ENCODE measurements at regions not wholly inside any gene's neighbourhood (a gene's known extent, or its start where the extent isn't known, plus 50 kb on each side); places are given as distances from the start of the nearest gene placed in this dataset.

GRCh38 chr1:20426923-20427322, 59.1 kb downstream of the CAMK2N1 start:
- TF ChIP-seq CTCF (IDR thresholded peaks at IDR 0.05), result no peak
- TF ChIP-seq EZH2 (IDR thresholded peaks at IDR 0.05), result no peak
